ENCODE measurements at regions not wholly inside any gene's neighbourhood (a gene's known extent, or its start where the extent isn't known, plus 50 kb on each side); places are given as distances from the start of the nearest gene placed in this dataset.

DNA sequence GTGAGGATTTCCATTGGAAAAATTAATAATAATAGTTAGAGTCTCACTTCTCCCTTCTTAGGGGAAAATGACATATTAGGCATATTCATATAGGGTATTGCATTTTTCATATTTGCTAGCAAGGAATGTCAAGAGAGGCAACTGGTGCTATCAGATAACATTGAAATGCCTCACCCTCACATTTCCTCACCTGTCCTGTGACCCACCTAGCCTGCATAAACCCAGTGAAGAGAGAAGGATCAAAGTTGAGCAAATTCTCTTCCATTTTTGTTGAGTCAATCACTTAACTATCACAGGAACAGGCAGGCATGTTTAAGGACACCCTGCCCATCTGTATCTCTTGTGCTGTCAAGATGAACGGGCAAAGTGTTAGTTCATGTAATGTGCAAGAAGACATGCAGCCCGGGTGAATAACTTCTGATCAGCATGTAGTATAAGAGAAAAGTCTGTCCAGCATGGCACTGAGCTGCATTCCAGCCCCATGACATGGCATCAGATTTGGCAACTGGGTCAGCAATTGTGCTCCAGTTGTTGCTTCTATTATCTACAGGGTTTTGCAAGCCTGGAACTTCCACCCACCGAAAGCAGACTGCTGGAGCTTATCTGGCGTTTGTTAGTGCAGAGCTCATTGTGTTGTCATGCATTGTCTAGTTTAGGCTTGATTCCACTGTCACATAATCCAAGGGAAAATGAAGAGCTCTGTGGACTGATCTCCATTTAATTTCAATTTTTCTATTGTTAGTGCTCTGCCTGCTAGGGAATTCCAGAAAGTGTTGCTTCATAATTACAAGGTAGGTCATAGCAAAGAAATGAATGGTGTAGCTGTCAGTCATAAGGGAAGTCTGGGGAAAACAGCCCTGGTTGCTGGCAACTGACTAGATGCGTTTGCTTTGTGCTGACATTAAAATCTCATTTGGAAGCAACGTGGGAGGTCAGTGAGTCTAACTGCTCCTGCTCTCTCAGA, 138.4 kb upstream of the TNFAIP3 start:
- no peak overlapping the region for H3K4me3 Mint-ChIP-seq
- no peak for DNase-seq (ENCODE audit: low spot score)
- no peaks in the 10 kb centered on the region for H3K36me3 Mint-ChIP-seq (ENCODE audit: low read depth)
- intact Hi-C loops (cut with micrococcal nuclease) = no loop called here
- H3K27ac Mint-ChIP-seq = no peak overlapping the region
- no peaks in the 10 kb centered on the region for H3K4me1 Mint-ChIP-seq (ENCODE audit: low read depth)
- H3K27me3 Mint-ChIP-seq (ENCODE audit: insufficient read depth) = no peaks in the 10 kb centered on the region
- no peaks in the 10 kb centered on the region for H3K9me3 Mint-ChIP-seq

DNA sequence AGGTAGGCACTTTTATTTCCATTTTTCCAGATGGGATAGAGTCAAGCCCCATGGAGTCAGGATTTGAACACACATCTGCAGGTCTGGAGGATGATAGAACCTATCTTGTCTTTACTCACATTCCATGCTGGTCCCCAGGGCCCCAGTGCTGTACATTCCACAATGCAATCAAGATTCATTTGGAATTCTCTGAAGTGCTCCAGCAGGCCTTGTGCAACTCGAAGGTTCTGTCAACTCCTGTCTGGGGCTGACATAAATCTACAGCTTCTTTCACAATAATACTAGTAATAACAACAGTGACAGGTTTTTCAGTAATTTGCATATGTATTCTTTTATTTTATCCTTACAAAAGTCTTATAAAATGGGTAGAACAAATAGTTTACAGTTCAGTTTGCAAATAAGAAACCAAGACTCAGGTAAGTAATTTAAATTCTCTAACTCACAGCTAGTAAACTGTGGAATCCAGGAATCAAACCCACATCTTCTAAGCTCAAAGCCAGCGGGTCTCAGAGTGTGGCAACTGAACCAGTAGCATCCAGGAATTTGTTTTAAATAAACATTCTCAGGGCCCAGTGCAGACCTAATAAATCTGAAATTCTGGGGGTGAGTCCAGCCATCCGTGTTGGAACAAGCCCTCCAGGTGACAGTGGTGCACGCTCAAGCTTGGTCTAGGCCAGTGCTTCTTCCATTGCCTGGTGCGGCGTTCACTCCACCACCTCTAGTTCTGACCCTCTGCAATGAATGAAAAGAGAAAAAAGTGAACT, 137.0 kb upstream of the TNFAIP3 start:
- H3K27me3 Mint-ChIP-seq (ENCODE audit: insufficient read depth) = peaks cover 3% of the 10 kb centered on the region
- no peaks in the 10 kb centered on the region for H3K9me3 Mint-ChIP-seq
- no peaks in the 10 kb centered on the region for H3K4me1 Mint-ChIP-seq (ENCODE audit: low read depth)
- intact Hi-C loops (cut with micrococcal nuclease) = no loop called here
- DNase-seq (ENCODE audit: low spot score) = no peak
- H3K27ac Mint-ChIP-seq = no peak overlapping the region
- no peaks in the 10 kb centered on the region for H3K36me3 Mint-ChIP-seq (ENCODE audit: low read depth)
- no peak overlapping the region for H3K4me3 Mint-ChIP-seq

DNA sequence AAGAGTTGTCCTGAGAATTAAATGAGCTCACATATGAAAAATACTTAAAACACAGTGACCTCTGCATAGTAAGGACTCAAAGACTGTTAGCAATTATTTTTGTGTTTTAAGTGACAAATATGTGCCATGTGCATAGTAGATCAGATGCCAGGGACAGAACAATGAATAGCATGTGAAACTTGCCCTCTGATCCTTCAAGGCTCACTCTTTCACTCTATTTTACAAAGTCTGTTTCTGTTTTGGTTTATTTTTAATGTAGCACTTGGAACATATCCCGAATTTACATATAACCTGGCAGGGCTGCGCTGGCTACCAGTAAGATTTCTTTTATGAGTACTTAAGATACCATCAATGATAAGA, 135.5 kb upstream of the TNFAIP3 start:
- Mint-ChIP-seq H3K4me3 (no peak overlapping the region), H3K36me3 (ENCODE audit: low read depth) (no peaks in the 10 kb centered on the region), H3K4me1 (ENCODE audit: low read depth) (peaks cover 12% of the 10 kb centered on the region), H3K27me3 (ENCODE audit: insufficient read depth) (peaks cover 3% of the 10 kb centered on the region), H3K9me3 (no peaks in the 10 kb centered on the region), H3K27ac (no peak overlapping the region)
- no peak for DNase-seq (ENCODE audit: low spot score)
- intact Hi-C loops (cut with micrococcal nuclease) = no loop called here

DNA sequence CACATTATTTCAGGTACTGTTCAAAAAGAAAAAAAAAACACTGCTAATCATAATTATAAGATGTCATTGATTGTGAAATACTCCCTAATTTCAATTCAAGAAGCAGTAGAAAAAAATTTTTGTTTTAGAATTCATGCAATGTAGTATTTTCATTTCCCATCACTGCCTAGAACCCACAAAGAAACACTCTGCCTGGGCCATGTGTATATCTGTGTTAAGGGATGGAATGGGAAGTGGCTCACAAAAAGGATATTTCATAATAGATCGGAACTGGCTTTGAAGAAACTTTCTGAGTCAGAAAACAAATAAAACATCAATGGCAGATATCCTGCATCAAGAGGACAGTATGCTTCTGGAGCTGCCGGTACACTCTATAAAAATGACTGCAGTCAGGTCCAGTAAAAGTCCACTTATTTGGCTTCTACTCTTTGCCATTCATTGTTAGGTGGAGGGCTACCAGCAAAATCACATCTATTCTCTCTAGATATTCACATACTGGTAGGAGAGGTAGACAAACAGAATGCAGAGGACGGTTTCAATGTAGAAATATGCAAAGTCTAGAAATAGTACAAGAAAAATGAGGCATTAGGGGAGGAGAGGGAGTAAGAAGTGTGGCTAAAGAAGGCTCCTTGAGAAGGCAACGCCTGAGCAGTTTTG, 135.0 kb upstream of the TNFAIP3 start:
- H3K36me3 Mint-ChIP-seq (ENCODE audit: low read depth) = no peaks in the 10 kb centered on the region

DNA sequence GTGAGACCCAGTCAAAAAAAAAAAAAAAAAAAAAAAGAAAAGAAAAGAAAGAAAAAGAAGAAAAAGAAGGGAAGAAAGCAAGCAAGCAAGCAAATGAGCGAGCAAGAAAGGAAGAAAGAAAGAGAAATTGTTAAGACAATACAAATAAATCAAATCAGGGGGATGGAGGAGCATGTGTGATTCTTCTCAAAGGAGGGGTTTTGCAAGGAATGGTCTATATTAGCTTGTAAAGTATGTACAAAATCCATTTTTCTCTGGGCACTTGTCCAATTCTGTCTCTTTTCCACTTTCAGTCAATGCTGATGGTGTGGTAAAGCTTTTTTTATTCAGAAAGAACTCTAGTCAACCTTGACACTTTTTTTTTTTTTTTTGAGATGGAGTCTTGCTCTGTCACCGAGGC, 133.7 kb upstream of the TNFAIP3 start:
- Mint-ChIP-seq H3K9me3 (no peaks in the 10 kb centered on the region), H3K4me1 (ENCODE audit: low read depth) (peaks cover 23% of the 10 kb centered on the region), H3K4me3 (no peak overlapping the region), H3K27me3 (ENCODE audit: insufficient read depth) (peaks cover 3% of the 10 kb centered on the region), H3K27ac (no peak overlapping the region), H3K36me3 (ENCODE audit: low read depth) (no peaks in the 10 kb centered on the region)
- intact Hi-C loops (cut with micrococcal nuclease) = no loop called here
- DNase-seq (ENCODE audit: low spot score) = no peak

More for the DNA sequence above, 135.0 kb upstream of the TNFAIP3 start:
- no peak overlapping the region for H3K27ac Mint-ChIP-seq
- peaks cover 3% of the 10 kb centered on the region for H3K27me3 Mint-ChIP-seq (ENCODE audit: insufficient read depth)
- peaks cover 17% of the 10 kb centered on the region for H3K4me1 Mint-ChIP-seq (ENCODE audit: low read depth)
- intact Hi-C loops (cut with micrococcal nuclease) = no loop called here
- no peak overlapping the region for H3K4me3 Mint-ChIP-seq
- H3K9me3 Mint-ChIP-seq = no peaks in the 10 kb centered on the region
- no peak for DNase-seq (ENCODE audit: low spot score)

DNA sequence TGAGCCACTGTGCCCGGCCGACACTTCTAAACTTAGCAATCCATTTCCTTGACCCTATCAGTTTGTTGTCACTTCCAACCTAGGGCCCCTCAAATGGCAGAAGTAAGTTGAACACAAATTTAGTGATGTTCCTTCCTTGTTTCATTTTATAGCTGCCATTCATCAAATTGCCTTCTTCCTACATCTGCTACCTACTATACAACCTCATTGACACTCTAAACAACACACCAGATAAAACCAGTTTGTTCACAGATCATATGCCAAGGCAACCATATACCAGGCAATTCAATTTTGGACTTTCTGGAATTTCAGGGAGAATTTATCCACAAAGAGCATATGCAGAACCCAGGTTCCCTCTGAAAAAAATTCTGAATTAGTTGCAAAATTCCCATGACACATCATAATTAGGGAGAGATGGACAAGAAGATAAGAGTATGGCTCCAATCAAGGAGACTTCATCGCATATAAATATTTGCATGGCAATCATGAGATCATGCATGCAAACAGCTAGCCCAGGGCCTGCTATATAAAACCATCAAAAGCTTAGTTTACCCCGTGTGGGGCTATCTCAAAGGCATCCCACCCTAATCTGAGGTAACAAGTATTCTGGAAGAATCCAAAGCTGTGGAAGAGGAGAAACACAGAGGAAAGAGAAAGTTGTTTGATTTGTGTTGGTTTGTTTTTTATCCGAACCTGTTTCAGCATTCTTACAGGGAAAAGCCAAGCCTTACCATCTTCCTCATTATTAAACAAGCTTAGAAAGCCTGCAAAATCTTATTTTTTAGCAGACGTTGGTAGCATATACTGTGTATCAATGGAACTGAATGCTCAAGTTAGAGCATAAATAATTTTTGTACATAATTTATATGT, 132.8 kb upstream of the TNFAIP3 start:
- no peaks in the 10 kb centered on the region for H3K9me3 Mint-ChIP-seq
- H3K36me3 Mint-ChIP-seq (ENCODE audit: low read depth) = no peaks in the 10 kb centered on the region
- intact Hi-C loops (cut with micrococcal nuclease) = no loop called here
- peaks cover 25% of the 10 kb centered on the region for H3K4me1 Mint-ChIP-seq (ENCODE audit: low read depth)
- H3K27ac Mint-ChIP-seq = no peak overlapping the region
- no peak overlapping the region for H3K4me3 Mint-ChIP-seq
- no peak for DNase-seq (ENCODE audit: low spot score)
- H3K27me3 Mint-ChIP-seq (ENCODE audit: insufficient read depth) = peaks cover 3% of the 10 kb centered on the region

DNA sequence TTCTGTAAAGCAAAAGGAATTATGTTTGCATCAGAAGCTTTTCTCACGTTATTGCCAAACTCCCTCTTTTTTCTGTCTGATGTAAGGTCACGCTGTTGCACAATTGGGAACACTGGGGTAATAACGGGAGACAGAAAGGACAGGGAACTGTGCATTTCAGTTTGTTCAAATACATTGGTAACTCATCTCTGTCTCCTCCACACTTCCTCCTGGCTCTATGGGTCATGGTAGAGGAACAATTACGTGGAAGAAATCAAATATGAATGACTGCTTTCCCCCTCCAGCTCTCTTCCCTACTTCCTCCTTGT, 132.2 kb upstream of the TNFAIP3 start:
- peaks cover 3% of the 10 kb centered on the region for H3K27me3 Mint-ChIP-seq (ENCODE audit: insufficient read depth)
- H3K36me3 Mint-ChIP-seq (ENCODE audit: low read depth) = no peaks in the 10 kb centered on the region
- H3K27ac Mint-ChIP-seq = no peak overlapping the region
- no peak for DNase-seq (ENCODE audit: low spot score)
- H3K9me3 Mint-ChIP-seq = no peaks in the 10 kb centered on the region
- no peak overlapping the region for H3K4me3 Mint-ChIP-seq
- peaks cover 25% of the 10 kb centered on the region for H3K4me1 Mint-ChIP-seq (ENCODE audit: low read depth)
- intact Hi-C loops (cut with micrococcal nuclease) = no loop called here

DNA sequence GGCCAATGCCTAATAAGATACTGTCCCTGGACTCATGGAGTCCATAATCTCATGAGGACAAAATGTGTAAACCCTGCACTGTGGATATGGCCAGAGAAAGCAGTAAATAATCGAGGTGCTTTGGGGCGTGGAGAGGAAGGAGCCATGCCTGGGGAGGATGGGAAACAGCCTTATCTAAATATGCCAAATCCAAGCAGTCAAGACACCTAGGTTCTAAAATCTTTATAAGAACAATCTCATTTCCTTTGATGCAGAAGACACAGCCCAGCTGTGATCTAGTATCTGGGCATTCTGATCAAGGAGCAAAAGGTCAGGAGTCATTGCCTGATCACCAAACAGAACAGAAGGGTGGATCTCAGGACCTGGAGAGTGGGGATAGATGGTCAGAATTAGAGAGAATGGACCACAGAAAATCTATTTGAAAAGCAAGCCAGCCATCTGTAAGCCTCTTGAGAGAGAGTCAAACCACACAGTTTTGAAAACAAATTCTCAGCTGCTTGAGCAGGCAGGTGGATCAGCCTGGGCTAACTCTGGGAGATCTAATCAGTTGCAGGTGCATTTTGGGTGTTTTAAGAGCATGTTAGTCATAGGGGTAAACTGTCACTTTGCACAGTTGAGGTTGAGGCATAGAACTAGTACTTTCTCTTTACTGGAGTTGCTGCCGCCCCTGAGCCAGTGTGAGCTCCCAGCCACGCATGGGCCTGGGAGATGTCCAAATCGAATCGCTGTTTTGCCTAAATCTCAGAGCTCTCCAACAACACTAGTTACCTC, 130.8 kb upstream of the TNFAIP3 start:
- Mint-ChIP-seq H3K4me3 (peak overlapping the region; percentile 0), H3K4me1 (ENCODE audit: low read depth) (peaks cover 32% of the 10 kb centered on the region), H3K36me3 (ENCODE audit: low read depth) (no peaks in the 10 kb centered on the region), H3K27me3 (ENCODE audit: insufficient read depth) (peaks cover 9% of the 10 kb centered on the region), H3K9me3 (no peaks in the 10 kb centered on the region), H3K27ac (peak overlapping the region; percentile 20)
- intact Hi-C loops (cut with micrococcal nuclease) = loop anchor here (1.0 to 2.0 kb wide), 2 partner anchors 13 to 28 kb away; no protein-coding TSS in a partner anchor
- peak; percentile 29 for DNase-seq (ENCODE audit: low spot score)

DNA sequence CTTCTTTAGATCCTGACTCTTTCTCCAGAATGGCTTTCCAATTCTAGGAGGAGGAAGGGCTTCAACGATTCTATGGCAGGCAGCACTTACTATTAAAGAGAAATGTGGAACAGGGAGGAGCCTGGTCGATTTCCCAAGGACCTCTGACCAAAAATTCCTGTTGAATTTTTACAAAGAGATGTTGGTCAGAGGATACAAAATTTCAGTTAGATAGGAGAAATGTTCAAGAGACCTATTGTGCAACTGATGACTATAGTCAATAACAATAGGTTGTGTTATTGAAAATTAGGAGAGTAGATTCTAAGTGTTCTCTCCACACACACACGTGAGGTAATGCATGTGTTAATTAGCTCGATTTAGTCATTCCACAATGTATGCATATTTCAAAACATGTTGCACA, 130.1 kb upstream of the TNFAIP3 start:
- Mint-ChIP-seq H3K27me3 (ENCODE audit: insufficient read depth) (peaks cover 9% of the 10 kb centered on the region), H3K4me1 (ENCODE audit: low read depth) (peaks cover 34% of the 10 kb centered on the region), H3K4me3 (no peak overlapping the region), H3K27ac (no peak overlapping the region), H3K9me3 (no peaks in the 10 kb centered on the region), H3K36me3 (ENCODE audit: low read depth) (no peaks in the 10 kb centered on the region)
- no peak for DNase-seq (ENCODE audit: low spot score)
- intact Hi-C loops (cut with micrococcal nuclease) = loop anchor here (1.0 to 2.0 kb wide), 2 partner anchors 14 to 29 kb away; no protein-coding TSS in a partner anchor

DNA sequence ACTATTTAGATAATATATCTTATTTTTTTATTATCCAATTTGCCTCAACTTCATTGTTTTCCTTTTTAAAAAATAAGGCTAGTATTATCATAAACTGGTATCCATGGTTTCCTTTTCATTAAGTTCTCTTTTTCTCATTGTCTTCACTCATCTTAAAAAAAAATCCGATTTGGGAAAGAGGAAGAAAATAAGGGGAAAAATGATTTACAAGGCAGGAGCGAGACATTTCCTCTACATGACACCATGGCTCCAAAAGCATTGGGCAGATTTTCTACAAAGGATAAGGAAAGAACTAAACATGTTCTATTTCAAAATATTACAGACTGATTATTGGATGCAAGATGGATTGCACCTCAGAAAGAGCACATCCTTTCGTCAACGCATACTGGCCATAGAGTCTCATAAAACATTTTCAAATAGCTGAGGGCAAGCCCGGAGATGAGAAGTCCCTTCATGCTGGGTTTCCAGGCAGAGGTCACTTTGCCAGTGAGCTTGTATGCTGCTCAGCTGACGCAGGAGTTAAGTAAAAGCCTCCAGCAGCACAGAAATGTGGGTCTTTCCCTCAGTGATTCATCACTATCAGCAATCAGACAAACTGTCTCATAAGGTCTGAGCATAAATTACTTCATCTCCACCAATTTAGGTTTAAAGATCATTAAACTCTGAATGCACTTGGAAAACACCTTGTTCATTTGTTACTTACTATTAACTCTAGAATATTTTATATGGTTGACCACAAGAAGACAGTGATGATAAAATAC, 129.0 kb upstream of the TNFAIP3 start:
- Mint-ChIP-seq H3K4me3 (no peak overlapping the region), H3K27me3 (ENCODE audit: insufficient read depth) (peaks cover 9% of the 10 kb centered on the region), H3K9me3 (no peaks in the 10 kb centered on the region), H3K4me1 (ENCODE audit: low read depth) (peaks cover 36% of the 10 kb centered on the region), H3K36me3 (ENCODE audit: low read depth) (no peaks in the 10 kb centered on the region), H3K27ac (no peak overlapping the region)
- intact Hi-C loops (cut with micrococcal nuclease) = loop anchor here (2.0 kb wide), 1 partner anchor 15 kb away; no protein-coding TSS in a partner anchor
- DNase-seq (ENCODE audit: low spot score) = no peak

DNA sequence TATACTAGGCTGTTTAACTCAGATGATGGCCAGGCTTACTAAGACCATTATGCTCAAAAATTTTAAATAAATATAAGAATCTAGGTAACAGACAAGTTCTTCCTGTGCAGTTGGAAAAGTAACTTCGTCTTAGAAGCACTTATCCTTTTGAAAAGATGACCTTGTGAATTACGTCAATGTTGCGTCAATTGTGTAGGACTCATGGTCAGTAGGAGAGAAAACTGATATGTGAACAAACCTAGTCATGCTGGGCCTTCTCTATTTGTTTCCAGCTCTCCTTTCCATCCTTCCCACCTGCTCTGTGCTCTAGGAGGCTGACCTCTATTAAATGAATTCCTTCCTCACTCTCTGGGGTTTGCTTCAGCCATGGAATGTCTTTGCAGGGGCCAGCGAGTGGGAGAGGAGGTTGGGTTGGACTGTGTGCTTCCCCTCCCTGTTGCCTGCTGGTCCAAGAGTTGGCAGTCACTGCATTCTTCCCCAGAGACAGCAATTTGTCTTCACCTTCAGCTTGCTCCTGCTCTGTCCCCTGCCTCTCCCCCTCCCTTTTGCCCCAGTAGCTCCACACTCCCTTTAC, 128.0 kb upstream of the TNFAIP3 start:
- Mint-ChIP-seq H3K9me3 (no peaks in the 10 kb centered on the region), H3K36me3 (ENCODE audit: low read depth) (no peaks in the 10 kb centered on the region), H3K27ac (no peak overlapping the region), H3K27me3 (ENCODE audit: insufficient read depth) (peaks cover 7% of the 10 kb centered on the region), H3K4me1 (ENCODE audit: low read depth) (peaks cover 44% of the 10 kb centered on the region), H3K4me3 (no peak overlapping the region)
- DNase-seq (ENCODE audit: low spot score) = no peak
- intact Hi-C loops (cut with micrococcal nuclease) = no loop called here
